RPMI8226 (cell line): ENCODE measurements at regions not wholly inside any gene's neighbourhood (a gene's known extent, or its start where the extent isn't known, plus 50 kb on each side); places are given as distances from the start of the nearest gene placed in this dataset.
"Not testable (repeated sequence)": the region's sequence is repeated elsewhere in the genome, so short reads cannot be mapped to it uniquely, and the experiment has no call there.

Experiments used
- DNase-seq: peaks from one replicate; pipeline ENCODE4 v3.0.0-alpha.2; 2015

DNA sequence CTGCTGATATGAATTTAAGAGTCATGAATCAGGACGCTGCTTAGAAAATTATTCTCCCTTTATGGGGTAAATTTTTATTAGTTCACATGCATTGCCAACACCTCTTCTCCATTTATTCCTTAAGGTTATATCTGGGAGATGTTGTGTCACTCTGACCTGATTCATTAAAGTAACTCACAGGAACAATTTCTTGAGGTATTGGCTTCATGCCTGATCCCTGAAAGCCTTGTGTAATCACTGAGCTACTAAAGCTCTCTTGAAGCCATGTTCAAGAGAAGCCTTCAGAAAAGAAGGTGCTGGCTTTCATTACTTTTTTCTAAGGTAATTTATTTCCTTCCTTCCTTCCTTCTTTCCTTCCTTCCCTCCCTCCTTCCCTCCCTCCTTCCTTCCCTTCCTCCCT is 420.6 kb downstream of the RAB38 start:
- DNase-seq, result no peak

DNA sequence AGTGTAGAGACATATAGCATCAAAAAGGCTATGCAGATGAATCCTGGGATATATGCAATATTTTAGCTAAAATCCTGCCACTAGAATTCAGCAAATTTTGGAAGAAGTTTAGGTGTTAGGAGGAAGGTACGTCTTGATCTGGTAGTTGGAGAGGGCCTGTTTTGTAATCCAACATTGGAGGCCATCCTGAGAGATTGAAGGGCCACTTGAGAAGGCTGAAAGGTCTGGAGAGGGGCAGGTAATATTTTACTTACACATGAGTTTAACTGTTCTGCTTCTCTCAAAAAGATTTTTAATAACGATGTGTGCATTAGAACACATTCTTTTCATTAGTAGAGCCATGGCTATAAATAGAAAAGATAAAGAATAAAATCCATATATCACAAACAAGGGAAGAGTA is 422.1 kb downstream of the RAB38 start:
- no peak for DNase-seq

DNA sequence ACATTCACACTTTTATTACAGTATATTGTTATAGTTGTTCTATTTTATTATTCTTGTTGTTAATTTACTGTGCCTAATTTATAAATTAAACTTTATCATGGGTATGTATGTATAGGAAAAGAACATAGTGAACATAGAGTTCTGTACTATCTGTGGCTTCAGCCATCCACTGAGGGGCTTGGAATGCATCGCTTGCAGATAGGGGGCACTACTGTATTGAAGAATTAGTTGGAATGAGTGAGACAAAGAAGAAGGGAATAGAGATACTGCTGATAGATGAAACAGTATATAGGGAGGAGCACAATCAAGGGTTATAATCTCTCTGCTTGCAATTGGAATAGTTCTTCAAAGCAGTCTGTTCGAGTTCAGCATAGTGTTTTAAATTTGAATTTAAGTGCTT is 432.2 kb downstream of the RAB38 start:
- DNase-seq, result no peak

- no peak for DNase-seq
Observed at GRCh38 chr11:87740968-87741367, 434.3 kb downstream of the RAB38 start.

- no peak for DNase-seq
Observed at GRCh38 chr11:87740451-87740850, 434.8 kb downstream of the RAB38 start.

- DNase-seq, result no peak
Observed at GRCh38 chr11:87739766-87740165, 435.5 kb downstream of the RAB38 start.

DNA sequence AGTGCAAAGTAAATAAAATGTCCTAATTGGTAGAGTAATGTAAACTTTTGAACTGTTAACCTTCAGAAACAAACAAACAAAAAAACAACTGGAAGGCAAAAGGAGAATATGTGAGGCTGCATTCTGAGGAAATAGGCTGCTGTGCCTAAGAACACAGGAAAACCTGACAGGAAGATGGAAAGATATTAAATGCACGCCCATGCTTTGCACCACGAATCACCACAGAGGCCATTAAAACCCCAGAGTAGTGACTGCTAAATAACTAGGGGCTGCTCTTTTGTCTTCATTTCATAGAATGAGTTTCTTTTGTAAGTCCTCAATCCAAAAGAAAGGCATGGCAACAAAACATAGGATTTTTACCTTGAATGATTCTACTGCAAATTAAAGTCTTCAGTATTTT is 436.0 kb downstream of the RAB38 start:
- no peak for DNase-seq

DNA sequence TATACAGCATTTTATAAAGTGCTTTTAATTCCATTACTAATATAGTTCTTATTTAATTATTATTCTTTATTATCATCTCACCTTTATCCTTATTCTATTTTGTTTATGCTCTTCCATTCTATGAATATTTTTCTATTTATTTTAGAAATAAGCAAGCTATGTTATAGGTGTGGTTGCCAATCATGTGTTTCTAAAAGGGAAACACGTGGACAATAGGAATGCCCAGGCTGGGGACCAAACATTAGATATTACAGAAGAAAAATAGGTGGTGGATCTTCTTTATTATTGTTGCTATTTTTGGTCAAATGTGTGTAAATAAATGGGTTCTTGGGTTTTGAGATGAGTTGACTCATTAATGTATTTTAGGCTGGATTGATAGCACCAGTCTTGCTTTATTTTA is 438.3 kb downstream of the RAB38 start:
- no peak for DNase-seq

- no peak for DNase-seq
Observed at GRCh38 chr11:87726506-87726905, 448.7 kb downstream of the RAB38 start.

- DNase-seq, result no peak
Observed at GRCh38 chr11:87724358-87724757, 450.9 kb downstream of the RAB38 start.

DNA sequence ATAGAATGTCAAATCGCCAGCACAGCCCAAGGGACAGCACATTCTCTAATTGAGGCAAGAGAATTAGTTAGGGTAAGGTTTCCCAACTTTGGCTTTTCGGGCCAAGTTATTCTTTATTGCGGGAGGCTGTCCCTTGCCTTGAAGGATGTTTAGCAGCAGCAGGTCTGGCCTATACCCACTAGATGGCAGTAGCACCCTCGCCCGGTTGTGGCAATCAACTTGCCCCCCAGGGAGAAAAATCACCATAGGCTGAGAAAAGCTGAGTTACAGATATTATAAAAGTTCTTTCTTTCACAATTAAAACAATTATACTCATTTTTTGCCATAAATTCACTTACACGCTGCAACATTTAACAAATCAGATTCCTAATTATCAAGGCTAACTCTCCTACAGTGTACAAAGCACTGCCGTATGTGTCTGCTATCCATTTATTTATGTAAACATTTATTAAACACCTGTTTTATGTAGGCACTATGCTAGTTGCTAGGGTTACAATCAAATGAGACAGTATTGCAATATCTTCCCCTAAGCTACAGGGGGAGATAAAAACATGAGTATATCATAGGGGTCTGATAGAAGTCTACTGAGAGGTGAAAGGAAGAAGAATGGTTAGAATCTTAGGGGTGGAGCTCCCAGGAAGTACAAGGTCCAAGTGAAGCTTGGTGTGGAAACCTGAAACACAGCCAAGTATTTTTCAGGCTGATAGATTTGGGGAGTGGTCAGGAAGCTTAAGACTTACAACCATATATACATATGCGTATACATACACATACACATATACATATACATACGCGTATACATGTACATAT is 452.3 kb downstream of the RAB38 start:
- peak; percentile 26 for DNase-seq

DNA sequence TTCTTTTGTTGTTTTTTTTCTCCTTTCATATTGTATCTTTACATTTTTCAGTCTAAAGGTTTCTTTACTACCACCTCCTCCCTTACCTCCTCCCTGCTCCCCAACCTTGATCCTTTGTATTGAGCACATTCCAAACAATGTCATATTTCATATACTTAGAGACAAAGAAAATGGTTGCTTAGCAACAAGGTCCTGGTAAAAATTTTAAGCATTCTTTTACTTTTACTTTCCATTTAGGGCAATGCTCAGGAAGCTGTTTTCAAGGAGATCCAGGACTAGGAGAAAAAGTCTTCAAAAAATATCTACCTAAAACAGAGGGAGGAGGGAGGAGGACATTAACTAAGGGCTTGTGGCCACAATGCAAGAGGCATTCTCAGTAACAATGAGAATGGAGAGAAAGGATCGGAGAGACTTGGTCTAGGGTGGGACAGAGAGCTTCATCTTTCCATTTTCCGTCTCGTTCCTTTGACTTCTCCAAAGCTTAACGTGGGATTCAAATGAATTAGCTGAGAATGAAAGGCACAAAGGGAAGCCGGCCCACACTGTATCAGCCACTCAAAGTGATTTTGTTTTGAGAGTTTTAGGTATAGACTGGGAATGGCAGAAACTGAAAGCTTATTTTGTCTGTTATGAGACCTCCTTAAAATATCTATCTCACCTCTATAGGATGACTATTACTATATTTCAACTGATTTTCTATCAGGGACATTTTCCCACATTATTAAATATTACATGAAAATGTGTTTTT is 455.7 kb downstream of the RAB38 start:
- DNase-seq, result no peak

DNA sequence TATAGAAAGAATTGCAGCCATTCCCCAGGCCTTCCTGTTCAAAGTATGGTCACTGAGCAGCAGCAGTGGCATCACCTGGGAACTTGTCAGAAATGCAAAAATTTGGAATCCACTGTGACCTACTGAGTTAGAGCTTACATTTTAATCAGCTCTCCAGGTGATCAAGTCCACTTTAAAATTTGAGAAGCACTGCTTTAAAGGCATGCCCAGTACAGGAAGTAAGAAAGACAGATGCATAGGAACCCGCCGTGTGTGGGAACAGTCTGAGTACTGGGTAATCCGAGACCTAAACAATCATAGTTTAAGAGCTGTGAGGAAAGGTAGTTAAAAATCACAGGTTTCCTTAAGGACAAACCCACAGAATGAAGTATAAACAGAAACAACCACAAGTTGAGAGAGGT is 462.4 kb downstream of the RAB38 start:
- no peak for DNase-seq

- no peak for DNase-seq
Observed at GRCh38 chr11:87712391-87712790, 462.9 kb downstream of the RAB38 start.

GRCh38 chr11:87703589-87703988 is 471.7 kb downstream of the RAB38 start:
- DNase-seq, result not testable (repeated sequence)

GRCh38 chr11:87675993-87676392 is 499.2 kb downstream of the RAB38 start:
- DNase-seq, result no peak

- no peak for DNase-seq
Observed at GRCh38 chr11:87666730-87667129, 508.5 kb downstream of the RAB38 start.

- no peak for DNase-seq
Observed at GRCh38 chr11:87662287-87662686, 513.0 kb downstream of the RAB38 start.

DNA sequence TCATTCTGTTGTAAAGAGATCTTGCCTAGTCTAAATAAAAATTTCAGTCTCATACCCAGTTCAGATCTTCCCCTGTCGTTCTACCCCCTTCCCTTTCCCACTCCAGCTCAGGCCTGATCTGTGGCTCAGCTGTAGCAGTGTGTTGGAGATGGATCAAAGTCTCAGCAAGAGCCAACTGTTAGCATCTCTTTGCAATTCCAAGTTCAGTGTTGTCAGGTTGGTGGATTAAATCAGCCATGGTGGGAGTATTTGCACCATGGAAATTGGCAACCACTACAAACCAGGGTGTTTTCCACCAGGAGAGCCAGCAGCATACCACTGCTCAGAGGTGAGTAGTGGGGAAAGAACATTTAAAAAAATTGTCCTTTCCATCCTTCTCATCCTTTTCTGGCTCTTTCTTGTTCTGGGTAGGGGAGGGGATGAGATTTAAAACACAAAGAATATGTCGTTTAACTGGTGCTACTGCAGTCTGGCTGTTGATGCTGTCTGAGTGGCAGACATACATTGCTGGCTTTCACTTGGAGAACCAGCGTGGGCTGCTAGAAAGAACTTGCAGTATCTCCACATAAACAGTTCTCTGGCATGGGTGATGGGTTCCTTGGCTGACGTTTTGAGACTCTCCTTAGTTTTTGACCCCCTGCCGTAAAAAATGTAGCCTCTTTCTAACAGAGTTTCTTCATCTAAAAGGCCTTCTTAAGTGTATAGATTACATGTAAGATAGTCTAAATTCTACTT is 514.1 kb downstream of the RAB38 start:
- DNase-seq, result no peak

- DNase-seq, result no peak
Observed at GRCh38 chr11:87659807-87660206, 515.4 kb downstream of the RAB38 start.

DNA sequence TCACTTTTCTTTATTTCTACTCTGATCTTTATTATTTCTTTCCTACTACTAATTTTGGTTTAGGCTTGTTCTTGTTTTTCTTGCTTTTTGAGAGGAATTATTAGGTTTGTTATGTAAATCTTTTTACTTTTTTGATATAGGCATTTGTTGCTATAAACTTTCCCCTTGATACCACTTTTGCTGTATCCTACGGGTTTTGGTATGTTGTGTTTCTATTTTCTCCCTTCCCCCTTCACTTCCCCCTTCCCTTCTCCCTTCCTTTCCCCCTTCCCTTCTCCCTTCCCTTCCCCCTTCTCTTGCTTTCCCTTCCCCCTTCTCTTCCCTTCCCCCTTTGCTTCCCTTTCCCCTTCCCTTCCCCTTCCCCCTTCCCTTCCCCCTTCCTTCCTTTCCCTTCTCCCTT is 529.6 kb downstream of the RAB38 start:
- DNase-seq, result no peak

DNA sequence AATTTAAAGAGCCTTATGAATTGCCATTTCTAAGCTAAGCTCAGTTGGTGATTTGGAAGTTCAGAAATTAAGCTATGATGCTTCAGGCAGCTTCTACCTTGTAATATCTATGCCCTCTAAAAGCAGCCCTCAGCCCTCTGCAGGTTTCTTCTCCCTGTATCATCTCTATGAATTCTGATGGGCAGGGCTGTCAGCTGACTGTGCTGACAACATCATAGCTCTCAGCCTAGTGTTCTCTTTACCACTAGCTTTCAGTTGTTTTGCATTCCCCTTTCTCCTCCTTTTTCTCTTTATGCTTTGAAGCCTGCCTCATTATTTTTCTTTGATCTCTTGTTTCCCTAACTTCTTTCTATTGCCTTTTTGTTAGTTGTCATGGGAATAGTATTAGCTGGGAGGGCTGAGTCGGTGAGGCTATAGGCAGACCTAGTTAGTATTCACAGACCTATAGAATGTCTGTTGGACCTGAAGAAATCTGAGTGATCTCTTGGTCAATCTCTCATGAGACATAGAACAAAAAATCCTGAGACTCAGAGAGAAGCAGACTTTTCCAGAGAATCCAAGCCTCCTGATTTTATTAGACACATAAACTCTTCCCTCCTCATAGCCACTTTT is 535.4 kb downstream of the RAB38 start:
- DNase-seq, result no peak

GRCh38 chr11:87635001-87635400 is 540.2 kb downstream of the RAB38 start:
- no peak for DNase-seq
